ENCODE measurements at regions not wholly inside any gene's neighbourhood (a gene's known extent, or its start where the extent isn't known, plus 50 kb on each side); places are given as distances from the start of the nearest gene placed in this dataset.

DNA sequence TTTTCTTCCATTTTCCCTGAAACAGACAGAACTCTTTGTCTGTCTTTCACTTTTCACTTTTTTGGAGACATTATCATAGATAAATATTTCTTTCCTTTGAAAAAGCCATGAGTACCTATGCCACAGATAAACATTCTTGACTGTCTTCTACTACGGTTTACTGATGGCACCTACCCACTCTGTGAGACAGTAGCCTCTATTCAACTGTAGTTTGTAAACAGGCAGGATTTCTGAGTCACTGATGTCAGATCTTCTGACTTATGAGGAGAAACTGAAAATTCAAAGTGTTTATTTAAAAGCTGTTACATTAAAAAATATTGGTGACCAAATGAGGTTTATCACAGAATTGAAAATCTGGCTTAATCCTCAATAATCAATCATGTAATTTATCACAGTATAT lies 658.4 kb downstream of the TOX3 start:
- ATAC-seq (no peak), DNase-seq (no peak)
- intact Hi-C loops (cut with DNase I, micrococcal nuclease) = no loop called here

GRCh38 chr16:51888016-51888415 lies 658.9 kb downstream of the TOX3 start:
- no peak for ATAC-seq
- intact Hi-C loops (cut with DNase I, micrococcal nuclease) = no loop called here
- DNase-seq = no peak

- intact Hi-C loops (cut with DNase I, micrococcal nuclease) = no loop called here
- ATAC-seq (no peak), DNase-seq (no peak)
These were observed 660.5 kb downstream of the TOX3 start for GRCh38 chr16:51886456-51886855.

DNA sequence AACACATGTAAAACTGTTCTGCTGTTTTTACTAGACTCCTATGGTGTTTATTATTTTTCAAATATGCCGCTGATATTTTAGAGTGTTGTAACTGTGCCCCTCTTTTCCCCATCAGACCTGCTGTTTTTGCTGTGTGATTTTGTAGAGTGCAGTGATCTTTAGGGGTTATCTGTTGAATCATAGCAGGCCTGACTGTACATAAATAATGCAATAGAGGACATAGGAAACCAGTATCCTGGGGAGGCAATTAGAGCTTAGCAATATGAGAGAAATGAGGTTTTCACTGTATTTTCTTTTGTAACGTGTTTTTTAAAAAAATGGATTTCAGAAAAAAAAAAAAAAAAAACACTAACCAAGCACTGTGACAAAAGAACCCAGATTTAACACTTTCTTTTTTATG lies 662.2 kb downstream of the TOX3 start:
- intact Hi-C loops (cut with DNase I, micrococcal nuclease) = no loop called here
- DNase-seq (no peak), ATAC-seq (no peak)

DNA sequence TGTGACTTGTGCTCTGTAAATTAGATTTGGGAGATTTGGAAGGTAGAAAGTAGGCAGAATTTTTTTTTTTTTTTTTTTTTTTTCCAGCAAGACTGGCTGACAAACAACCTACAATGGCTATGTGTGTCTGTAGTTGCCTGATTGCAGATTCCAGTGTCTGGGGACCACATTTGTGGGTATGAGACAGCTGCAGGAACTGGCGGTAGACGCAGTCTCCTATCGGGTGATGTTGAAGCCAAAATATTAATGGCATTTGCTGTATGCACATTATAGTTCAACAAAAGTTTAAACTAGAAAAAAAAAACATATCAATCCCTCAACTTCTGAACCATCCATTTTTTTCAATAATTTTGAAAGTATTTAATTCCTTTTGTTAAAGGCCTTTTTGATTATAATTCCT lies 665.2 kb downstream of the TOX3 start:
- ATAC-seq (no peak), DNase-seq (no peak)
- intact Hi-C loops (cut with DNase I, micrococcal nuclease) = no loop called here

DNA sequence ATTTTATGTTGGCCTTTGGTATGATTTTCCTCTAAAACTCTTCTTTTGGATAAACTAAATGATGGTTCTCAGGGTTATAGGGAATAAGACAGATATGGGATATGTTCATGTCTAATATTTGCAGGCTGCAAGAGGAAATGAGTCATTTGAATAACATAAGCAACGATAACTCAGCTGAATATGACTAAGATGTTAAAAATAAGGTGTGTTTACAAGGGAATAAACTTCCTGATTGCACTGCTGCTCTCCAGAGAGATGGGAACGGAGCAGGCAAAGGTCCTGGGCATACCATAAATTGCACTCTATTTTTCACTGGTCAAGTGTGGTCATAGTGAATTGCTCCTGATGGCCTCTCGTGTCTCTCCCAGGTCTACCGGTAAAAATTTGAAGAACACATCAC lies 666.2 kb downstream of the TOX3 start:
- DNase-seq = no peak
- intact Hi-C loops (cut with DNase I, micrococcal nuclease) = no loop called here
- ATAC-seq = peak; percentile 44

DNA sequence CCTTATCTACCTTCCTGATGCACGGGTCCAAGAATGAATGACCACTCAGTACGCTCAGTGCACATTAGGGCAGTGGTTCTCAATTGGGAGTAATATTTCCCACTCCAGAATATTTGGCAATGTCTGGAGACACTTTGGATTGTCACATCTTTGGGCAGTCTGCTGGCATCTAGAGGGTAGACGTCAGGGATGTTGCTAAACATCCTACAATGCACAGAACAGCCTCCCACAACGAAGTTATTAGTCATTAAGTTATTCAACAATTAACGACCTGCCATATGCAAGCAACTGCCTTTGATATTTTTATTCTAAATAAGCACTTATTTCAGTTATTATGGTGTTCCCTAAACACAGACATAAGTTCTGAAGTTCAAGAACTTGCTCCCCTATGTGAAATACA lies 669.3 kb downstream of the TOX3 start:
- no peak for ATAC-seq
- intact Hi-C loops (cut with DNase I, micrococcal nuclease) = no loop called here
- DNase-seq = no peak

GRCh38 chr16:51876934-51877333 lies 670.0 kb downstream of the TOX3 start:
- no peak for ATAC-seq
- intact Hi-C loops (cut with DNase I, micrococcal nuclease) = no loop called here
- no peak for DNase-seq

GRCh38 chr16:51876601-51876875 lies 670.4 kb downstream of the TOX3 start:
- no peak for ATAC-seq
- intact Hi-C loops (cut with DNase I, micrococcal nuclease) = no loop called here

DNA sequence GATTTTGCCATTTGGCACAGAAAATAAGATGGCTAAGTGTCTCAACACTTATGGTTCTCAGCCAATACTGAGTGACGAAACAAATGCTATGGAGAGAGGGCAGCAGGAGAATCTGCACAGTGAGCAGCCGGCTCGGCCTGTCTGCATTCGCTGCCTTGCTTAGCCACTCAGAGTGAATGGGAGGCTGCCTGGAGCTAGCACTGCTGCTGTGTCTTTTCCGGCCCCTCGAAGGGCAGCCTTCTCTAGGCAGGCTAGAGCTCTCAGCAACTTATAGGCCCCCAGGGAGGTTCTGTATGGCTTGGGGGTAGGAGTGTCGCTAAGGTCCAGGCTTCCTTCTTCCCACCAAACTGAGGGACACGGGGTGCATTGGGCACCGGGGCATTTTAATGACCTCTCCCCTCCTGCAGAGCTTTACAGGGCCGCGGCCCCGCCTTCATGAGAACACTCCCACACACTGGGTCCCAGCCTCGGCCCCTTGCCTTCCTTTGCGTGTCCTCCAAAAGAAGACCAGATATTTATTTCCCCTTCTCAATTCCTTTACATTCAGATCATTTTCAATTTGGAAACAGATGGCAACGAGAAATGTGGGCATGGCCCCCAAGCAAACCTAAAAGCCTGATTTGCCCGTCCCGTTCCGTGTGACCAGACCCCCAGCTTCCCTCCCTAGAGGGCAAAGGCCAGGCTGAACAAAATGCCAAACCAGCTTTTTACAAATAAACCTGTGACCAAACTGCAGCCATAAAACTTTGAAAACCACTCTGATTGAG lies 670.9 kb downstream of the TOX3 start:
- DNase-seq = no peak
- no peak for ATAC-seq

More at GRCh38 chr16:51876601-51876875, 670.4 kb downstream of the TOX3 start:
- DNase-seq = no peak

DNA sequence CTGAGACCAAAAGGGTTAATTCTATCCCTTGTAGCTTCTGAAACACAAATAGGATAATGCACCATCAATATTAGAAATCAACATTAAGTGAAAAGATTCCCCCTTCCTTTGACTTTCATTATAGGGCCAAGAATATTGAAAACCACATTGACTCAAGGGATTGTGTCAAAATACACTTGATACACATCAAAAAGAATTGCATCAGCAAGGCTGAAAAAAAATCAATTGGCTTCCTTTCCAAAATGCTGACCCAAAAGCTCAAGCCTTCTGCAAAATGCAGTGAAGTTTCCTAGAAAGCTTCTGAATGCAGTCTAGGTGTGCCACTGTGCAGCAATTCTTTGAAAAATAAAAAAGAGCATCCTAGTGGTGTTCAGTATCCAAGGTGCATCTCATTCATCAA lies 674.4 kb downstream of the TOX3 start:
- intact Hi-C loops (cut with DNase I, micrococcal nuclease) = no loop called here
- DNase-seq (no peak), ATAC-seq (no peak)

More for the DNA sequence above, 670.9 kb downstream of the TOX3 start:
- intact Hi-C loops (cut with DNase I, micrococcal nuclease) = no loop called here

DNA sequence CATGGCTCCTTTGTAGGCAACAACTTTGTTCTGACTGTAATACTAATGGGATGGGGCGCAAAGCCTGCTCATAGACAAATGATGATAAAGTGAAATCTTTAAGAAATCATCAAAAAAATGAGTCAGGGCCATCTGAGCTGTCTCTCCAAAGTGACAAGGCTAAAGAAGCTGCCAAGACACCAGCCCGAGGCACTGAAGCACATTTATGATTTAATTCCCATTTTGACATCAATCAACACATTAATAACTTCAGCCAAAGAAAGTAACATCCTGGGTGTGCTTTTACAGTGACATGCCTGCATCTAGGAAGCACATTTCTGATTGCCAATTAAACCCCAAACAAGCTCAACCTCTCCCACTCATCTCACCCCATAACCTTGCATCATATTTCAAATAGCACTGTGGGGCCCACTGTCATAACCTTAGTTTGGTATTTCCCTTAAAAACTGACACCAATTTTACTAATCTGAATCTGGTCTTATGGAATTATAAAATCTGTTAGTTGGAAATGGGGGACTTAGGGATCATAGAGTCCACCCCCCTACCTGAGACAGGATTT lies 676.6 kb downstream of the TOX3 start:
- ATAC-seq = no peak
- DNase-seq = no peak
- intact Hi-C loops (cut with DNase I, micrococcal nuclease) = no loop called here

- intact Hi-C loops (cut with DNase I, micrococcal nuclease) = no loop called here
- DNase-seq (no peak), ATAC-seq (no peak)
These were observed 677.8 kb downstream of the TOX3 start for GRCh38 chr16:51869176-51869575.

DNA sequence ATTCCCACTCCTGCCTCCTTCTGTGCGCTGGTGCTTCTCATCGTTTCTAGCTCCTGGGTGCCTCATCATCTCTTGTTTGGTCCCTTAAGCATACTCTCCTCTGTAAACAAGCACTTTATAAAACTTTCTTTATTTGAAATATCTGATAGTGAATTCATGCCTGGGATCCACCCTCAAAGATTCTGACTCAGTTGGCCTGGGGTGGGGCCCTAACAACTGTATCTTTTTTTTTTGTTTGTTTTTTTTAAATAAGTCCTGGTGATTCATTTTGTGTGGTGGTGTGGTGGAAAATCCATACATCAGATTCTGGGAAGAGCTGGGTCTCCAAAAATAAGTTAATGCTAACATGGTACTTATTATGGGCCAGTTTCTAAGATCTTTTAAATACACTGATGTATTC lies 678.3 kb downstream of the TOX3 start:
- intact Hi-C loops (cut with DNase I, micrococcal nuclease) = no loop called here
- ATAC-seq (no peak), DNase-seq (no peak)

DNA sequence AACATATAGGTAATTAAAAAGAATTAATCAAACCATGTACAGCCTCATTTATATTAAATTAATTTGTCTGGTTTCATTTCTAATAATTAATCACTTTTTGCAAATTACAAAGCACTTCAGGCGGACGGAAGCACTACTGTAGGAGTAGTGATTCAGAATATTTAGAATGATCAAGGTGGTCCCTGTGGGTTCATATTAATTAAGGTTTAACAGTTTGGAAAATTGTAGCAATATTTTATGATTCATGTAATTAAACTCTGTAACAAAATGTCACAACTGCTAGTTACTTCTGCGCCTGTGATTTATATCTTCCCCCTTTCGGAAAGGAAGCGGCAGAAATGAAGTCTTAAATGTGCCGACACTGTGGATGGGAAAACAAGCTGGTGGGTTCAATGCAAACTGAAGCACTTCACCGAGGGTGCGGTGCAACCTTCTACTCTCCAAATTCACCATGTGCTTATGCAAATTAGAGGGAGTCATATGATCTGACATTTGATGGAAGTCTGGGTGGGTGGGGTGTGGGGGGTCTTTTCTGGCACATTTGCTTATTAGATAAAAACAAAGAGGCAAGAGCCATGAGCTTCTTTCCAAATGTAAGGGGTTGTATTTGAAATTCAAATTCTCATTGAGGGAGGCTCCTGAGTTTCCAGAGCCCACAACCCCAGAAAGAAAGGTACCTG lies 679.4 kb downstream of the TOX3 start:
- no peak for ATAC-seq
- DNase-seq = no peak
- intact Hi-C loops (cut with DNase I, micrococcal nuclease) = no loop called here

DNA sequence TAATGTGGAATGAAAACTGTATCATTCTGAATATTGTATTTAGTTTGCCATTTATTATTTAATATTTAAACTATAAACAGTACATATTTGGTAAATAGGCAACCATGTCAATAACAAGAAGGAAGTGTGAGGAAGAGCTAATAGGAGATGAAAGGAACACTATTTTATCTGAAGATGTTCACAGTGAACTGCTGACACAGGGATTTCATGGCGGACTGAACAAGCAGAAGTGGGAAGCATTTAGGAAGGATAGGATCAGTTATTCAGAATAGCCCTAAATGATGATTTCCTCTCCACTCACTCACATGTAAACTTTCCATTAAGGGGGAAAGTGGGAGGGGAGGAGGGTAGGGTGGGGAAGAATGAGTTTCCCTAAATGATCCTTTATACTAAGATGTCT lies 682.4 kb downstream of the TOX3 start:
- DNase-seq (no peak), ATAC-seq (no peak)
- intact Hi-C loops (cut with DNase I, micrococcal nuclease) = no loop called here

DNA sequence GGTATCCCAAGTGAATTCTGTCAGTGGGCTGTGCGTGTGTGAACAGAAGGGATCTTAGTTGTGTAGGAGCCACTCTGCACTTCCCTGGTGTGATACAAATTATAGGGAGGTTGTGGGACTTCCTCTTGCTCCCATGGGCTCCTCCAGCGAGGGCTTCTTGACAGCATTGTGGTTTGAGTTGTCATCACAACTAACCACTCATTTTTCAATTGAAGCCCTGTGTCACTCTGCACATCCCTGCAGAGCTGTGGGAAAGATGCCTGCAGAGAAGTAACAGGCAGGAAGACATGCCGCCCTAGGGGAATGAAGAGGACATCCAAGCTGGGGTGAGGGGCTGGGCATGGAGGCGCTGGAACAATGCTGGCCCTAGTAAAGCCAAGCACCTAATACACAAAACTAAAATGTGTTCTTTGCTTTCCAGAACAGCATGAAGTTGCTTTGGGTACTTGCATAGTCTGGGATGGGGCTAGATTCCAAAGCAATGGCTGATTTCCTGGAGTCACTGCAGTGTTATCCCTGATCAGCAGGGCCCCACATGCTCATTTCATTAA lies 692.5 kb downstream of the TOX3 start:
- ATAC-seq (no peak), DNase-seq (no peak)
- intact Hi-C loops (cut with DNase I, micrococcal nuclease) = no loop called here

- DNase-seq = no peak
- no peak for ATAC-seq
These were observed 693.4 kb downstream of the TOX3 start for GRCh38 chr16:51853586-51853985.

DNA sequence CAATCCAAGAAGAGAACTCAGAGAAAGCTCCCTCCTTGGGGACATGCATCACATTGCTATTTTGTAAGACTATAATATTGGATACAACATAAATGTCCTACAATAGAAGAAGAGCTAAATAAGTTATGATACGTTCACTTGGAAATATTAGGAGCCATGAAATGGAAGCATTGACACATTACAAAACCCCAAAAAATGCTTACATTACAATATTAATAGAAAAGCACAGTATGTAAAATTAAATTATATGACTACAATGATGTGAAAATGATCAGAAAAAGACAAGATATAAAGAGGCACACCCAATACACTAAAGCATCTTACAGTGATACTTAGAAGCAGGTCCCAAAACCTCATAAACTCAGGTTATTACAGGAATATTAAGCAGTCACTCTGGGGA lies 694.1 kb downstream of the TOX3 start:
- ATAC-seq (no peak), DNase-seq (no peak)
- intact Hi-C loops (cut with DNase I, micrococcal nuclease) = no loop called here

More at GRCh38 chr16:51853586-51853985, 693.4 kb downstream of the TOX3 start:
- intact Hi-C loops (cut with DNase I, micrococcal nuclease) = no loop called here

DNA sequence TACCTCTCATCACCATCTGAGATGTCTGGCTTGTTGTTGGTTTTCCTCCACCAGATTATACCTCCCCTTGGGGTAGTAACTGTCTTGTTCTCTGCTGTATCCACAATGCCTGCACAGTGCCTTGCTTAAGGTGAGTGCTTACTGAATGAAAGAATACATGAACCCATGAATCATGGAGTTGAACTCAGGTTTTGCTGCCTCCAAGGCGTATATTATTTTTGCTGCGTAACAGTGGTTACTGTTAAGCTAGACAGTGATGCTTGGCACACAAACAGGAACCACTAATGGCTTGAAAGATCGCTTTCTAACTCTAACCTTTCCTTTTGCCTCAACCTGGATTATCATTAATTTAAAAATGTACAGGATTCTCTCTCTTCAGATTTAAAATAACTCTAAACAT lies 695.8 kb downstream of the TOX3 start:
- DNase-seq (no peak), ATAC-seq (no peak)
- intact Hi-C loops (cut with DNase I, micrococcal nuclease) = no loop called here

All from left colon (tissue), 2 donors.